ENCODE measurements at regions not wholly inside any gene's neighbourhood (a gene's known extent, or its start where the extent isn't known, plus 50 kb on each side); places are given as distances from the start of the nearest gene placed in this dataset.

GRCh38 chr2:205902041-205902899 lies 183.7 kb downstream of the INO80D start:
- TF ChIP-seq CTCF (IDR thresholded peaks at IDR 0.05) = no peak
- TF ChIP-seq POLR2A (IDR thresholded peaks at IDR 0.05) = no peak
